ENCODE measurements at regions not wholly inside any gene's neighbourhood (a gene's known extent, or its start where the extent isn't known, plus 50 kb on each side); places are given as distances from the start of the nearest gene placed in this dataset.
A peak's percentile ranks its signal among the peaks of the same experiment; 100 is the strongest.

- peak in 1 of 2 experiments; percentile 44 for DNase-seq
- POLR2A ChIA-PET (ENCODE audit: unreplicated experiment), result no interaction called here
- Histone ChIP-seq H3K4me2 (no peak overlapping the region), H2AFZ (no peak overlapping the region), H3K9me3 (ENCODE audit: insufficient read depth, low read depth) (no peaks in the 10 kb centered on the region), H3K9me2 (ENCODE audit: insufficient read depth) (no peaks in the 10 kb centered on the region), H3K4me1 (replicated peaks; ENCODE audit: insufficient read depth) (peaks cover 10% of the 10 kb centered on the region), H3K79me2 (ENCODE audit: low read depth) (no peaks in the 10 kb centered on the region), H3K4me3 (no peak overlapping the region), H3F3A (ENCODE audit: insufficient read depth, low read depth) (peaks cover 14% of the 10 kb centered on the region), H3K27me3 (ENCODE audit: insufficient read depth, low read depth) (no peaks in the 10 kb centered on the region), H3K27ac (no peak overlapping the region), H4K20me1 (ENCODE audit: insufficient read depth) (no peaks in the 10 kb centered on the region), H3K36me3 (ENCODE audit: low read depth) (no peaks in the 10 kb centered on the region)
- TF ChIP-seq CTCF (conservative IDR thresholded peaks at IDR 0.05) (no peak), EZH2 (IDR thresholded peaks at IDR 0.05; ENCODE audit: low read depth) (no peak)
- intact Hi-C loops (cut with micrococcal nuclease; ENCODE audit: unreplicated experiment), result no loop called here
- no TSS peak for BruUV-seq (replicated peaks)
- CTCF ChIA-PET, result no interaction called here
Observed at GRCh38 chr4:98722000-98722399, 63.6 kb upstream of the TSPAN5 start.

GRCh38 chr4:98720871-98721480 is 62.6 kb upstream of the TSPAN5 start:
- Histone ChIP-seq H3K9me3 (ENCODE audit: insufficient read depth, low read depth) (no peaks in the 10 kb centered on the region), H3K4me3 (no peak overlapping the region), H3K4me2 (peak overlapping the region; percentile 27), H4K20me1 (ENCODE audit: insufficient read depth) (no peaks in the 10 kb centered on the region), H3F3A (ENCODE audit: insufficient read depth, low read depth) (peaks cover 14% of the 10 kb centered on the region), H3K9me2 (ENCODE audit: insufficient read depth) (no peaks in the 10 kb centered on the region), H3K27ac (no peak overlapping the region), H3K79me2 (ENCODE audit: low read depth) (no peaks in the 10 kb centered on the region), H3K4me1 (replicated peaks; ENCODE audit: insufficient read depth) (peaks cover 10% of the 10 kb centered on the region), H2AFZ (0 out of 2 replicates have a peak overlapping the region, but pooled peaks have one; percentile 54), H3K36me3 (ENCODE audit: low read depth) (no peaks in the 10 kb centered on the region), H3K27me3 (ENCODE audit: insufficient read depth, low read depth) (no peaks in the 10 kb centered on the region)
- TF ChIP-seq CTCF (conservative IDR thresholded peaks at IDR 0.05) (no peak), EZH2 (IDR thresholded peaks at IDR 0.05; ENCODE audit: low read depth) (no peak)
- POLR2A ChIA-PET (ENCODE audit: unreplicated experiment), result no interaction called here
- CTCF ChIA-PET, result no interaction called here
- DNase-seq, result peak in 1 of 2 experiments; percentile 81
- intact Hi-C loops (cut with micrococcal nuclease; ENCODE audit: unreplicated experiment), result no loop called here
- BruUV-seq (replicated peaks), result no TSS peak

GRCh38 chr4:98716796-98717195 is 58.4 kb upstream of the TSPAN5 start:
- no TSS peak for BruUV-seq (replicated peaks)
- no peak for DNase-seq
- Histone ChIP-seq H2AFZ (no peak overlapping the region), H3K36me3 (ENCODE audit: low read depth) (no peaks in the 10 kb centered on the region), H3K4me2 (no peak overlapping the region), H3K27ac (no peak overlapping the region), H4K20me1 (ENCODE audit: insufficient read depth) (no peaks in the 10 kb centered on the region), H3K79me2 (ENCODE audit: low read depth) (no peaks in the 10 kb centered on the region), H3K4me3 (no peak overlapping the region), H3K9me3 (ENCODE audit: insufficient read depth, low read depth) (no peaks in the 10 kb centered on the region), H3K9me2 (ENCODE audit: insufficient read depth) (no peaks in the 10 kb centered on the region), H3K4me1 (replicated peaks; ENCODE audit: insufficient read depth) (peaks cover 10% of the 10 kb centered on the region), H3K27me3 (ENCODE audit: insufficient read depth, low read depth) (no peaks in the 10 kb centered on the region), H3F3A (ENCODE audit: insufficient read depth, low read depth) (peaks cover 14% of the 10 kb centered on the region)
- ChIA-PET CTCF (no interaction called here), POLR2A (ENCODE audit: unreplicated experiment) (no interaction called here)
- intact Hi-C loops (cut with micrococcal nuclease; ENCODE audit: unreplicated experiment), result no loop called here
- TF ChIP-seq CTCF (conservative IDR thresholded peaks at IDR 0.05), result no peak

Measured in PC-9 (cell line).